ENCODE measurements at regions not wholly inside any gene's neighbourhood (a gene's known extent, or its start where the extent isn't known, plus 50 kb on each side); places are given as distances from the start of the nearest gene placed in this dataset.

GRCh38 chr4:96315815-96316214, 475.9 kb downstream of the PDHA2 start:
- Mint-ChIP-seq H3K27ac (no peak overlapping the region), H3K9me3 (no peaks in the 10 kb centered on the region), H3K4me3 (no peak overlapping the region), H3K27me3 (ENCODE audit: low read depth, poor library complexity) (no peaks in the 10 kb centered on the region), H3K4me1 (no peaks in the 10 kb centered on the region), H3K36me3 (ENCODE audit: low read depth) (no peaks in the 10 kb centered on the region)
- TF ChIP-seq CTCF (IDR thresholded peaks at IDR 0.05) = no peak
- DNase-seq = peak; percentile 12

- Mint-ChIP-seq H3K36me3 (ENCODE audit: low read depth) (no peaks in the 10 kb centered on the region), H3K4me1 (no peaks in the 10 kb centered on the region), H3K9me3 (no peaks in the 10 kb centered on the region), H3K27ac (no peak overlapping the region), H3K27me3 (ENCODE audit: low read depth, poor library complexity) (no peaks in the 10 kb centered on the region), H3K4me3 (no peak overlapping the region)
- DNase-seq = no peak
- no peak for TF ChIP-seq CTCF (IDR thresholded peaks at IDR 0.05)
Observed at GRCh38 chr4:96316776-96317175, 476.9 kb downstream of the PDHA2 start.

- H3K27me3 Mint-ChIP-seq (ENCODE audit: low read depth, poor library complexity) = no peaks in the 10 kb centered on the region
- H3K4me1 Mint-ChIP-seq = no peaks in the 10 kb centered on the region
- DNase-seq = no peak
- H3K9me3 Mint-ChIP-seq = no peaks in the 10 kb centered on the region
- no peak for TF ChIP-seq CTCF (IDR thresholded peaks at IDR 0.05)
- H3K27ac Mint-ChIP-seq = no peak overlapping the region
- H3K36me3 Mint-ChIP-seq (ENCODE audit: low read depth) = no peaks in the 10 kb centered on the region
- no peak overlapping the region for H3K4me3 Mint-ChIP-seq
Observed at GRCh38 chr4:96317891-96318290, 478.0 kb downstream of the PDHA2 start.

- H3K27me3 Mint-ChIP-seq (ENCODE audit: low read depth, poor library complexity) = no peaks in the 10 kb centered on the region
- H3K27ac Mint-ChIP-seq = no peak overlapping the region
- H3K4me3 Mint-ChIP-seq = no peak overlapping the region
- no peaks in the 10 kb centered on the region for H3K36me3 Mint-ChIP-seq (ENCODE audit: low read depth)
- no peaks in the 10 kb centered on the region for H3K4me1 Mint-ChIP-seq
- no peak for DNase-seq
- no peaks in the 10 kb centered on the region for H3K9me3 Mint-ChIP-seq
- no peak for TF ChIP-seq CTCF (IDR thresholded peaks at IDR 0.05)
Observed at GRCh38 chr4:96326846-96327245, 487.0 kb downstream of the PDHA2 start.

- H3K27me3 Mint-ChIP-seq (ENCODE audit: low read depth, poor library complexity) = no peaks in the 10 kb centered on the region
- no peaks in the 10 kb centered on the region for H3K4me1 Mint-ChIP-seq
- no peak for TF ChIP-seq CTCF (IDR thresholded peaks at IDR 0.05)
- H3K27ac Mint-ChIP-seq = no peak overlapping the region
- H3K4me3 Mint-ChIP-seq = no peak overlapping the region
- peaks cover 6% of the 10 kb centered on the region for H3K9me3 Mint-ChIP-seq
- DNase-seq = no peak
- no peaks in the 10 kb centered on the region for H3K36me3 Mint-ChIP-seq (ENCODE audit: low read depth)
Observed at GRCh38 chr4:96342196-96342595, 502.3 kb downstream of the PDHA2 start.

GRCh38 chr4:96342790-96343455, 503.0 kb downstream of the PDHA2 start:
- H3K9me3 Mint-ChIP-seq = peaks cover 6% of the 10 kb centered on the region
- TF ChIP-seq CTCF (IDR thresholded peaks at IDR 0.05) = no peak
- no peaks in the 10 kb centered on the region for H3K36me3 Mint-ChIP-seq (ENCODE audit: low read depth)
- DNase-seq = no peak
- H3K27me3 Mint-ChIP-seq (ENCODE audit: low read depth, poor library complexity) = no peaks in the 10 kb centered on the region
- H3K4me3 Mint-ChIP-seq = no peak overlapping the region
- H3K4me1 Mint-ChIP-seq = no peaks in the 10 kb centered on the region
- no peak overlapping the region for H3K27ac Mint-ChIP-seq
